Hepatocyte (in vitro differentiated cells): ENCODE measurements at regions not wholly inside any gene's neighbourhood (a gene's known extent, or its start where the extent isn't known, plus 50 kb on each side); places are given as distances from the start of the nearest gene placed in this dataset.

Experiments used
- DNase-seq: peaks from one replicate; pipeline ENCODE4 v3.0.0-alpha.2; 2016; ENCODE audit warnings: low spot score
- H2AFZ ChIP-seq: fragments of 200-600 bp; sonication (generic); 2 replicates; pipeline ENCODE4 v1.6.0; 2016; ENCODE audit warnings: antibody characterized with exemption, mild to moderate bottlenecking
- H3K27ac ChIP-seq: fragments of 200-600 bp; sonication (generic); 2 replicates; pipeline ENCODE4 v1.5.1; 2016; ENCODE audit warnings: mild to moderate bottlenecking
- H3K27me3 ChIP-seq: fragments of 200-600 bp; sonication (generic); 2 replicates; pipeline ENCODE4 v1.6.1; 2016
- H3K36me3 ChIP-seq: fragments of 200-600 bp; sonication (generic); replicated peaks from 2 replicates; pipeline ENCODE4 v1.5.1; 2016; ENCODE audit warnings: low read depth; ENCODE audit not compliant: insufficient read depth
- H3K4me1 ChIP-seq: fragments of 200-600 bp; sonication (generic); 2 replicates; pipeline ENCODE4 v1.5.1; 2016; ENCODE audit warnings: mild to moderate bottlenecking, moderate library complexity; ENCODE audit not compliant: insufficient read depth
- H3K4me2 ChIP-seq: fragments of 200-600 bp; sonication (generic); 2 replicates; pipeline ENCODE4 v1.6.0; 2016
- H3K4me3 ChIP-seq: fragments of 200-600 bp; sonication (generic); 2 replicates; pipeline ENCODE4 v1.5.1; 2016; ENCODE audit warnings: mild to moderate bottlenecking
- H3K79me2 ChIP-seq: fragments of 200-600 bp; sonication (generic); 2 replicates; pipeline ENCODE4 v1.6.0; 2017; ENCODE audit warnings: mild to moderate bottlenecking
- H3K9me2 ChIP-seq: fragments of 200-600 bp; sonication (generic); replicated peaks from 2 replicates; pipeline ENCODE4 v1.6.0; 2017; ENCODE audit warnings: mild to moderate bottlenecking; ENCODE audit not compliant: insufficient read depth
- H3K9me3 ChIP-seq: fragments of 200-600 bp; sonication (generic); 2 replicates; pipeline ENCODE4 v1.5.1; 2016; ENCODE audit warnings: low read depth, mild to moderate bottlenecking
- H4K20me1 ChIP-seq: fragments of 200-600 bp; sonication (generic); 2 replicates; pipeline ENCODE4 v1.6.0; 2016; ENCODE audit warnings: mild to moderate bottlenecking; ENCODE audit not compliant: insufficient read depth, poor library complexity, severe bottlenecking
- CTCF ChIP-seq: fragments of 200-600 bp; sonication (generic); IDR thresholded peaks from 2 replicates; pipeline ENCODE4 v1.5.1; 2016; ENCODE audit warnings: antibody characterized with exemption, mild to moderate bottlenecking; ENCODE audit not compliant: poor library complexity
- EZH2 ChIP-seq: fragments of 200-600 bp; sonication (generic); IDR thresholded peaks from 2 replicates; pipeline ENCODE4 v1.6.1; 2016; ENCODE audit warnings: antibody characterized with exemption, mild to moderate bottlenecking, borderline replicate concordance
- EZH2phosphoT487 ChIP-seq: fragments of 200-600 bp; sonication (generic); IDR thresholded peaks from one replicate; pipeline ENCODE4 v1.6.1; 2018; ENCODE audit warnings: antibody characterized with exemption, mild to moderate bottlenecking, low read depth, moderate library complexity; ENCODE audit not compliant: unreplicated experiment, severe bottlenecking
- WGBS: methylation state at CpG from one replicate; pipeline ENCODE4 v1.1.6; 2016; ENCODE audit warnings: low lambda C conversion rate; ENCODE audit errors: missing lambda C conversion rate; 5-methylcytosine and 5-hydroxymethylcytosine counted together

- Histone ChIP-seq H3K4me2 (no peak overlapping the region), H3K36me3 (no peaks in the 10 kb centered on the region), H3K79me2 (no peaks in the 10 kb centered on the region), H3K27me3 (no peaks in the 10 kb centered on the region), H3K27ac (no peak overlapping the region), H4K20me1 (no peaks in the 10 kb centered on the region), H3K4me1 (no peaks in the 10 kb centered on the region), H3K9me2 (no peaks in the 10 kb centered on the region), H3K9me3 (no peaks in the 10 kb centered on the region), H3K4me3 (no peak overlapping the region), H2AFZ (no peak overlapping the region)
- 86% methylated on average over 3 of the region's 3 CpGs for WGBS
- DNase-seq = no peak
- TF ChIP-seq CTCF = no peak
- no peak for TF ChIP-seq EZH2phosphoT487
- no peak for TF ChIP-seq EZH2
Measured at GRCh38 chr12:75840994-75841355, 190.6 kb downstream of the PHLDA1 start.

- Histone ChIP-seq H2AFZ (no peak overlapping the region), H3K9me2 (no peaks in the 10 kb centered on the region), H3K4me1 (no peaks in the 10 kb centered on the region), H3K27me3 (no peaks in the 10 kb centered on the region), H3K27ac (no peak overlapping the region), H3K36me3 (no peaks in the 10 kb centered on the region), H3K4me3 (no peak overlapping the region), H3K79me2 (no peaks in the 10 kb centered on the region), H3K4me2 (no peak overlapping the region), H4K20me1 (no peaks in the 10 kb centered on the region), H3K9me3 (no peaks in the 10 kb centered on the region)
- TF ChIP-seq CTCF = no peak
- no peak for TF ChIP-seq EZH2phosphoT487
- TF ChIP-seq EZH2 = no peak
- DNase-seq = no peak
- WGBS = 95% methylated on average over 3 of the region's 3 CpGs
Measured at GRCh38 chr12:75838309-75838708, 193.3 kb downstream of the PHLDA1 start.

GRCh38 chr12:75837700-75838099, 193.9 kb downstream of the PHLDA1 start:
- 46% methylated on average over 2 of the region's 2 CpGs for WGBS
- TF ChIP-seq EZH2phosphoT487 = no peak
- TF ChIP-seq CTCF = no peak
- no peak for TF ChIP-seq EZH2
- Histone ChIP-seq H3K4me1 (no peaks in the 10 kb centered on the region), H3K27me3 (no peaks in the 10 kb centered on the region), H3K4me2 (no peak overlapping the region), H3K79me2 (no peaks in the 10 kb centered on the region), H3K36me3 (no peaks in the 10 kb centered on the region), H2AFZ (no peak overlapping the region), H4K20me1 (no peaks in the 10 kb centered on the region), H3K4me3 (no peak overlapping the region), H3K9me2 (no peaks in the 10 kb centered on the region), H3K27ac (no peak overlapping the region), H3K9me3 (no peaks in the 10 kb centered on the region)
- DNase-seq = no peak

- no peak overlapping the region for H3K27ac ChIP-seq
Measured at GRCh38 chr12:75836533-75836932, 195.0 kb downstream of the PHLDA1 start.

More at GRCh38 chr12:75836533-75836932, 195.0 kb downstream of the PHLDA1 start:
- Histone ChIP-seq H3K4me1 (no peaks in the 10 kb centered on the region), H2AFZ (no peak overlapping the region), H3K36me3 (no peaks in the 10 kb centered on the region), H3K9me3 (no peaks in the 10 kb centered on the region), H3K27me3 (no peaks in the 10 kb centered on the region), H3K4me2 (no peak overlapping the region), H3K79me2 (no peaks in the 10 kb centered on the region), H4K20me1 (no peaks in the 10 kb centered on the region), H3K9me2 (no peaks in the 10 kb centered on the region), H3K4me3 (no peak overlapping the region)
- DNase-seq = no peak
- TF ChIP-seq EZH2 = no peak
- TF ChIP-seq EZH2phosphoT487 = no peak
- no peak for TF ChIP-seq CTCF
